PC-9 (cell line): ENCODE measurements at regions not wholly inside any gene's neighbourhood (a gene's known extent, or its start where the extent isn't known, plus 50 kb on each side); places are given as distances from the start of the nearest gene placed in this dataset.

Experiments used
- CTCF ChIP-seq: fragments of 200-600 bp; sonication (generic); conservative IDR thresholded peaks from 2 replicates; pipeline ENCODE4 v1.6.1; 2017; ENCODE audit warnings: mixed run types, antibody characterized with exemption, mild to moderate bottlenecking, moderate library complexity
- EZH2 ChIP-seq: fragments of 200-600 bp; sonication (generic); IDR thresholded peaks from 2 replicates; pipeline ENCODE4 v1.8.0; 2017; ENCODE audit warnings: antibody characterized with exemption, low read depth

- no peak for TF ChIP-seq CTCF
- TF ChIP-seq EZH2: no peak
Measured at GRCh38 chr11:42465623-42466022, 846.2 kb upstream of the API5 start.
